ENCODE measurements at regions not wholly inside any gene's neighbourhood (a gene's known extent, or its start where the extent isn't known, plus 50 kb on each side); places are given as distances from the start of the nearest gene placed in this dataset.

DNA sequence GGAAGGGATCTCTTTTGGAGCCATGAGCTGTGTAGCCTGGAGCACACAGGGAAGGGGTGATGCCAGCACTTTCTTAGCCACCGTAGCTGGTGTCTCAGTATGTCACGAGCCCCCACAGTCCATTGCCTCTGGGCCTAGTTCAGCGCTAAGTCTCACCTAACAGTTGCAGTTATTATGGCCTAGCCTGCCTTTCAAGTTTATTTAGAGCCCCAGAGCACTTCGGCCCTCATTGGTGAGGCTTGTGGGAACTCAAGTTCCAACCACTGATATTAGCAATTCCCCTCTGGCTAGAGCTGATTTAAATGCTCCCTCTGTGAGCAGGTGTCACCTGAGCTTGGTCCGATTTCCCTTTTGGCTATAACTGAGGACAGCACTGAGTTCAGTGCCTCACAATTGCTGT, 388.4 kb upstream of the MAOA start:
- no peak overlapping the region for H3K27ac ChIP-seq
- intact Hi-C loops (cut with DNase I) = no loop called here
- WGBS, 3 donors = 72 to 80% (median 73%) methylated on average over 5 of the region's 5 CpGs

DNA sequence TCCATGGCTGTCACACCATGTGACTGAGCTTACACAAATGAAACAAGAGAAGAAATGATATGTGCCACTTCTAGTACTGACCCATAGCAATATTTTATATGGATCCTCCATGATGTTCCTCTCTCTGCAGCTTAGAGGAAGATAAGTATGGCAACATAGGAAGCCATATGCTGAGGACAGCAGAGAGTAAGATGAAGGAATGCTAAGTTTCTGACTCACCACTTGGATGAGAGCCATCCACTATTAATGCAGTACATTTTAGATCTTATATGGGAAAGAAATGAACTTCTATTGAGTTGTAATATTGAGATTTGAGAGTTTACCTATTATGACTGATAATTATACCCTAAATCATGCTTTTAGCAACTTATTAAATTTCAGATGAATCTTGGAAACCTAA, 386.9 kb upstream of the MAOA start:
- no peaks in the 10 kb centered on the region for H3K27me3 ChIP-seq
- H3K36me3 ChIP-seq = no peaks in the 10 kb centered on the region
- DNase-seq = no peak
- TF ChIP-seq EP300 (IDR thresholded peaks at IDR 0.05) (no peak), POLR2A (IDR thresholded peaks at IDR 0.05) (no peak)
- TF ChIP-seq, protein P1, sequence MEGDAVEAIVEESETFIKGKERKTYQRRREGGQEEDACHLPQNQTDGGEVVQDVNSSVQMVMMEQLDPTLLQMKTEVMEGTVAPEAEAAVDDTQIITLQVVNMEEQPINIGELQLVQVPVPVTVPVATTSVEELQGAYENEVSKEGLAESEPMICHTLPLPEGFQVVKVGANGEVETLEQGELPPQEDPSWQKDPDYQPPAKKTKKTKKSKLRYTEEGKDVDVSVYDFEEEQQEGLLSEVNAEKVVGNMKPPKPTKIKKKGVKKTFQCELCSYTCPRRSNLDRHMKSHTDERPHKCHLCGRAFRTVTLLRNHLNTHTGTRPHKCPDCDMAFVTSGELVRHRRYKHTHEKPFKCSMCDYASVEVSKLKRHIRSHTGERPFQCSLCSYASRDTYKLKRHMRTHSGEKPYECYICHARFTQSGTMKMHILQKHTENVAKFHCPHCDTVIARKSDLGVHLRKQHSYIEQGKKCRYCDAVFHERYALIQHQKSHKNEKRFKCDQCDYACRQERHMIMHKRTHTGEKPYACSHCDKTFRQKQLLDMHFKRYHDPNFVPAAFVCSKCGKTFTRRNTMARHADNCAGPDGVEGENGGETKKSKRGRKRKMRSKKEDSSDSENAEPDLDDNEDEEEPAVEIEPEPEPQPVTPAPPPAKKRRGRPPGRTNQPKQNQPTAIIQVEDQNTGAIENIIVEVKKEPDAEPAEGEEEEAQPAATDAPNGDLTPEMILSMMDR (IDR thresholded peaks at IDR 0.05) = no peak
- intact Hi-C loops (cut with DNase I) = no loop called here
- H3K27ac ChIP-seq = no peak overlapping the region
- no peak overlapping the region for H3K4me3 ChIP-seq
- H3K9me3 ChIP-seq = no peaks in the 10 kb centered on the region
- no peaks in the 10 kb centered on the region for H3K4me1 ChIP-seq (ENCODE audit: insufficient read depth)

More for the DNA sequence above, 388.4 kb upstream of the MAOA start:
- TF ChIP-seq EP300 (IDR thresholded peaks at IDR 0.05) = no peak
- TF ChIP-seq POLR2A (IDR thresholded peaks at IDR 0.05) = no peak
- TF ChIP-seq, protein P1 (IDR thresholded peaks at IDR 0.05) = no peak
- Histone ChIP-seq H3K4me3 (no peak overlapping the region), H3K9me3 (no peaks in the 10 kb centered on the region), H3K36me3 (no peaks in the 10 kb centered on the region), H3K4me1 (ENCODE audit: insufficient read depth) (no peaks in the 10 kb centered on the region), H3K27me3 (no peaks in the 10 kb centered on the region)
- no peak for DNase-seq

- intact Hi-C loops (cut with DNase I) = no loop called here
- no peak for DNase-seq
- WGBS, 3 donors = 89 to 93% (median 92%) methylated on average over 7 to 8 of the region's 8 CpGs
- TF ChIP-seq EP300 (IDR thresholded peaks at IDR 0.05) (no peak), POLR2A (IDR thresholded peaks at IDR 0.05) (no peak)
- TF ChIP-seq, protein P1 (IDR thresholded peaks at IDR 0.05) = no peak
- Histone ChIP-seq H3K36me3 (no peaks in the 10 kb centered on the region), H3K4me3 (no peak overlapping the region), H3K4me1 (ENCODE audit: insufficient read depth) (no peaks in the 10 kb centered on the region), H3K27me3 (no peaks in the 10 kb centered on the region), H3K27ac (no peak overlapping the region), H3K9me3 (no peaks in the 10 kb centered on the region)
Observed at GRCh38 chrX:43277879-43278278, 378.2 kb upstream of the MAOA start.

DNA sequence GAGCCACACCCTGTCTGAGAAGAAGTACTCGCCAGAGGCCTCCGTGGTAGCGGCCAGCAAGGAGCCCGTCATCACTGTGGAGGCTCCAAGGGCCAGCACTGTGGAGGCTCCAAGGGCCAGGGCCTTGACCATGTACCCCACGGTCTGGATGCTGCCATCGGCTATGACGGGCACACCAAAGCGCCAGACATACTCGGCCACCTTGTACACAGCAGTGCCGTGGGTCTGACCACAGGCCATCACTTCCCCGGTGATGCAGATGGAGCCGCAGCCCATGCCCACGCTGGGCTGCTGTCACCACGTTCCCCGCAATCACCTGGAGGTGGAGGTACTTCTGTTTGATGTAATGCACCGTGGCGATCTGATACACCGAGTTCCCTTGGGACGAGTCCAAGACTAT, 377.7 kb upstream of the MAOA start:
- H3K27ac ChIP-seq = no peak overlapping the region
- DNase-seq = no peak

More for the DNA sequence above, 377.7 kb upstream of the MAOA start:
- Histone ChIP-seq H3K9me3 (no peaks in the 10 kb centered on the region), H3K4me1 (ENCODE audit: insufficient read depth) (no peaks in the 10 kb centered on the region), H3K27me3 (no peaks in the 10 kb centered on the region), H3K4me3 (no peak overlapping the region), H3K36me3 (no peaks in the 10 kb centered on the region)
- intact Hi-C loops (cut with DNase I) = no loop called here
- WGBS, 3 donors = 86 to 93% (median 88%) methylated on average over 19 of the region's 19 CpGs
- TF ChIP-seq EP300 (IDR thresholded peaks at IDR 0.05) (no peak), POLR2A (IDR thresholded peaks at IDR 0.05) (no peak)
- TF ChIP-seq, protein P1 (IDR thresholded peaks at IDR 0.05) = no peak
